ENCODE measurements at regions not wholly inside any gene's neighbourhood (a gene's known extent, or its start where the extent isn't known, plus 50 kb on each side); places are given as distances from the start of the nearest gene placed in this dataset.

- Histone ChIP-seq H2BK120ac (ENCODE audit: low read depth, low read length) (no peak overlapping the region), H3K4me3 (ENCODE audit: low read length in 2 of 2) (no peak overlapping the region), H2BK5ac (ENCODE audit: low read length) (no peak overlapping the region), H2AK5ac (ENCODE audit: low read depth, low read length) (no peak overlapping the region), H3K4me1 (ENCODE audit: control insufficient read depth in 2 of 2, insufficient read depth in 1 of 2, low read depth in 1 of 2, low read length in 2 of 2) (no peaks in the 10 kb centered on the region), H2BK15ac (ENCODE audit: low read length) (no peak overlapping the region), H4K91ac (ENCODE audit: low read depth, low read length, poor library complexity) (no peak overlapping the region), H2BK12ac (ENCODE audit: low read length) (no peak overlapping the region), H3K79me1 (ENCODE audit: low read depth, low read length) (no peaks in the 10 kb centered on the region), H3K9me3 (replicated peaks in 1 of 2; ENCODE audit: control insufficient read depth in 2 of 2, insufficient read depth in 1 of 2, low read depth in 1 of 2, low read length in 2 of 2) (no peaks in the 10 kb centered on the region), H3K14ac (ENCODE audit: low read length) (no peak overlapping the region), H3K18ac (ENCODE audit: low read length) (no peak overlapping the region), H4K8ac (ENCODE audit: low read depth, low read length) (no peak overlapping the region), H3K4ac (ENCODE audit: low read length) (no peak overlapping the region), H2AFZ (ENCODE audit: low read length) (no peak overlapping the region), H3K9ac (ENCODE audit: low read depth, low read length, poor library complexity) (no peak overlapping the region), H3K27me3 (ENCODE audit: control insufficient read depth in 3 of 3, insufficient read depth in 3 of 3, low read depth in 1 of 3, low read length in 3 of 3) (no peaks in the 10 kb centered on the region), H3K4me2 (ENCODE audit: insufficient read depth, low read length, poor library complexity, severe bottlenecking) (no peak overlapping the region), H3K36me3 (replicated peaks in 1 of 2; ENCODE audit: control insufficient read depth in 2 of 2, insufficient read depth in 2 of 2, low read length in 2 of 2) (no peaks in the 10 kb centered on the region), H3K23ac (ENCODE audit: low read depth, low read length, poor library complexity) (no peak overlapping the region), H3K27ac (replicated peaks; ENCODE audit: low read length) (no peak overlapping the region)
- no peak for DNase-seq (ENCODE audit: low spot score)
- no CpG with 5 or more reads among the region's 2 CpGs for WGBS, 2 donors (ENCODE audit: extremely low coverage in 2 of 2, insufficient read length in 2 of 2, insufficient replicate concordance in 1 of 2)
These were observed 257.1 kb downstream of the TUSC7 start for GRCh38 chr3:116966649-116967048.

GRCh38 chr3:116969135-116969534 is 259.6 kb downstream of the TUSC7 start:
- Histone ChIP-seq H3K36me3 (replicated peaks in 1 of 2; ENCODE audit: control insufficient read depth in 2 of 2, insufficient read depth in 2 of 2, low read length in 2 of 2) (no peaks in the 10 kb centered on the region), H3K27ac (replicated peaks; ENCODE audit: low read length) (no peak overlapping the region), H3K79me1 (ENCODE audit: low read depth, low read length) (no peaks in the 10 kb centered on the region), H3K18ac (ENCODE audit: low read length) (no peak overlapping the region), H3K14ac (ENCODE audit: low read length) (no peak overlapping the region), H2BK120ac (ENCODE audit: low read depth, low read length) (no peak overlapping the region), H2BK5ac (ENCODE audit: low read length) (no peak overlapping the region), H3K9me3 (replicated peaks in 1 of 2; ENCODE audit: control insufficient read depth in 2 of 2, insufficient read depth in 1 of 2, low read depth in 1 of 2, low read length in 2 of 2) (no peaks in the 10 kb centered on the region), H2AK5ac (ENCODE audit: low read depth, low read length) (no peak overlapping the region), H3K4ac (ENCODE audit: low read length) (no peak overlapping the region), H3K4me3 (ENCODE audit: low read length in 2 of 2) (no peak overlapping the region), H2BK12ac (ENCODE audit: low read length) (no peak overlapping the region), H2BK15ac (ENCODE audit: low read length) (no peak overlapping the region), H3K4me2 (ENCODE audit: insufficient read depth, low read length, poor library complexity, severe bottlenecking) (no peak overlapping the region), H4K8ac (ENCODE audit: low read depth, low read length) (no peak overlapping the region), H2AFZ (ENCODE audit: low read length) (no peak overlapping the region), H3K4me1 (ENCODE audit: control insufficient read depth in 2 of 2, insufficient read depth in 1 of 2, low read depth in 1 of 2, low read length in 2 of 2) (peaks cover 0 to 2% of the 10 kb centered on the region in 2 donors), H3K27me3 (ENCODE audit: control insufficient read depth in 3 of 3, insufficient read depth in 3 of 3, low read depth in 1 of 3, low read length in 3 of 3) (no peaks in the 10 kb centered on the region), H3K9ac (ENCODE audit: low read depth, low read length, poor library complexity) (no peak overlapping the region), H4K91ac (ENCODE audit: low read depth, low read length, poor library complexity) (no peak overlapping the region), H3K23ac (ENCODE audit: low read depth, low read length, poor library complexity) (no peak overlapping the region)
- no CpG with 5 or more reads among the region's 6 CpGs for WGBS, 2 donors (ENCODE audit: extremely low coverage in 2 of 2, insufficient read length in 2 of 2, insufficient replicate concordance in 1 of 2)
- DNase-seq (ENCODE audit: low spot score), result no peak

- no peak overlapping the region for H4K8ac ChIP-seq (ENCODE audit: low read depth, low read length)
- no peak overlapping the region for H2BK120ac ChIP-seq (ENCODE audit: low read depth, low read length)
- peaks cover 0 to 2% of the 10 kb centered on the region in 2 donors for H3K4me1 ChIP-seq (ENCODE audit: control insufficient read depth in 2 of 2, insufficient read depth in 1 of 2, low read depth in 1 of 2, low read length in 2 of 2)
- H3K18ac ChIP-seq (ENCODE audit: low read length), result no peak overlapping the region
- H3K27ac ChIP-seq (replicated peaks; ENCODE audit: low read length), result no peak overlapping the region
- no peak overlapping the region for H2BK15ac ChIP-seq (ENCODE audit: low read length)
- H3K4me2 ChIP-seq (ENCODE audit: insufficient read depth, low read length, poor library complexity, severe bottlenecking), result no peak overlapping the region
- no peak overlapping the region for H2AFZ ChIP-seq (ENCODE audit: low read length)
- WGBS, 2 donors (ENCODE audit: extremely low coverage in 2 of 2, insufficient read length in 2 of 2, insufficient replicate concordance in 1 of 2), result no CpG with 5 or more reads among the region's 1 CpG
- H2BK5ac ChIP-seq (ENCODE audit: low read length), result no peak overlapping the region
- no peaks in the 10 kb centered on the region for H3K27me3 ChIP-seq (ENCODE audit: control insufficient read depth in 3 of 3, insufficient read depth in 3 of 3, low read depth in 1 of 3, low read length in 3 of 3)
- no peak overlapping the region for H3K9ac ChIP-seq (ENCODE audit: low read depth, low read length, poor library complexity)
- H3K4ac ChIP-seq (ENCODE audit: low read length), result no peak overlapping the region
- no peaks in the 10 kb centered on the region for H3K79me1 ChIP-seq (ENCODE audit: low read depth, low read length)
- DNase-seq (ENCODE audit: low spot score), result no peak
- no peak overlapping the region for H3K23ac ChIP-seq (ENCODE audit: low read depth, low read length, poor library complexity)
- no peak overlapping the region for H2BK12ac ChIP-seq (ENCODE audit: low read length)
- no peak overlapping the region for H3K4me3 ChIP-seq (ENCODE audit: low read length in 2 of 2)
- H4K91ac ChIP-seq (ENCODE audit: low read depth, low read length, poor library complexity), result no peak overlapping the region
- no peaks in the 10 kb centered on the region for H3K36me3 ChIP-seq (replicated peaks in 1 of 2; ENCODE audit: control insufficient read depth in 2 of 2, insufficient read depth in 2 of 2, low read length in 2 of 2)
- H3K14ac ChIP-seq (ENCODE audit: low read length), result no peak overlapping the region
- H3K9me3 ChIP-seq (replicated peaks in 1 of 2; ENCODE audit: control insufficient read depth in 2 of 2, insufficient read depth in 1 of 2, low read depth in 1 of 2, low read length in 2 of 2), result no peaks in the 10 kb centered on the region
- no peak overlapping the region for H2AK5ac ChIP-seq (ENCODE audit: low read depth, low read length)
These were observed 260.1 kb downstream of the TUSC7 start for GRCh38 chr3:116969646-116970045.

GRCh38 chr3:116971531-116971930 is 262.0 kb downstream of the TUSC7 start:
- no peak overlapping the region for H2AFZ ChIP-seq (ENCODE audit: low read length)
- H3K79me1 ChIP-seq (ENCODE audit: low read depth, low read length), result no peaks in the 10 kb centered on the region
- no peak overlapping the region for H2BK120ac ChIP-seq (ENCODE audit: low read depth, low read length)
- H3K23ac ChIP-seq (ENCODE audit: low read depth, low read length, poor library complexity), result no peak overlapping the region
- no peak overlapping the region for H3K4me2 ChIP-seq (ENCODE audit: insufficient read depth, low read length, poor library complexity, severe bottlenecking)
- H3K27me3 ChIP-seq (ENCODE audit: control insufficient read depth in 3 of 3, insufficient read depth in 3 of 3, low read depth in 1 of 3, low read length in 3 of 3), result no peaks in the 10 kb centered on the region
- H3K36me3 ChIP-seq (replicated peaks in 1 of 2; ENCODE audit: control insufficient read depth in 2 of 2, insufficient read depth in 2 of 2, low read length in 2 of 2), result no peaks in the 10 kb centered on the region
- H2AK5ac ChIP-seq (ENCODE audit: low read depth, low read length), result no peak overlapping the region
- H2BK15ac ChIP-seq (ENCODE audit: low read length), result no peak overlapping the region
- H3K14ac ChIP-seq (ENCODE audit: low read length), result no peak overlapping the region
- H2BK5ac ChIP-seq (ENCODE audit: low read length), result no peak overlapping the region
- H2BK12ac ChIP-seq (ENCODE audit: low read length), result no peak overlapping the region
- H3K4ac ChIP-seq (ENCODE audit: low read length), result no peak overlapping the region
- no peak overlapping the region for H4K8ac ChIP-seq (ENCODE audit: low read depth, low read length)
- no peak overlapping the region for H3K18ac ChIP-seq (ENCODE audit: low read length)
- no peak overlapping the region for H3K9ac ChIP-seq (ENCODE audit: low read depth, low read length, poor library complexity)
- no peak overlapping the region for H3K27ac ChIP-seq (replicated peaks; ENCODE audit: low read length)
- H3K9me3 ChIP-seq (replicated peaks in 1 of 2; ENCODE audit: control insufficient read depth in 2 of 2, insufficient read depth in 1 of 2, low read depth in 1 of 2, low read length in 2 of 2), result no peaks in the 10 kb centered on the region
- H4K91ac ChIP-seq (ENCODE audit: low read depth, low read length, poor library complexity), result no peak overlapping the region
- no peak overlapping the region for H3K4me3 ChIP-seq (ENCODE audit: low read length in 2 of 2)
- WGBS, 2 donors (ENCODE audit: extremely low coverage in 2 of 2, insufficient read length in 2 of 2, insufficient replicate concordance in 1 of 2), result no CpG with 5 or more reads among the region's 4 CpGs
- peaks cover 0 to 2% of the 10 kb centered on the region in 2 donors for H3K4me1 ChIP-seq (ENCODE audit: control insufficient read depth in 2 of 2, insufficient read depth in 1 of 2, low read depth in 1 of 2, low read length in 2 of 2)
- DNase-seq (ENCODE audit: low spot score), result no peak

Measured in neuronal stem cell (in vitro differentiated cells).